HG03108 (cell line): ENCODE measurements at regions not wholly inside any gene's neighbourhood (a gene's known extent, or its start where the extent isn't known, plus 50 kb on each side); places are given as distances from the start of the nearest gene placed in this dataset.

Experiments
- ATAC-seq: cut with Tn5 transposase; IDR thresholded peaks from one replicate; pipeline ENCODE4 v1.9.1; 2021; ENCODE audit warnings: moderate library complexity; ENCODE audit not compliant: unreplicated experiment

- ATAC-seq = no peak
Measured at GRCh38 chr3:34360713-34361112, 562.3 kb downstream of the PDCD6IP start.

DNA sequence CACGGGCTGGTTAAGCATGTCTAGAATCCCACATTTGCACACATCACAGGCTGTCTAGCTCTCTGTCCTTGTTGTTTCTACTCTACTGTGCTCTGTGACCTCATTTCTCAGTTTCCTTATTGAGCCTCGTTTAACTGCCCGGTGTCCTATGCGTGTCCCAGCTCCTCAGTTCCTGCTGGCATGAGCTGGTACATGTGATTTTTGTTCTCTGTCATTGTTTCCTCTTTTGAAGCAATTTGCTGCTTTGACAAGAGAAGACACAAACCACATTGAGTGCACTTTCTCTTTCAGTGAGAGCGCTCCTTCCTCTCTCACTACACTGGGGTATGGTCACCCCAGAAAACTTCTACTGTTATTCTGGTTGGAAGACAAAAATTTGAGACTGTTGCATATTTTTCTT is 563.5 kb downstream of the PDCD6IP start:
- ATAC-seq = peak; percentile 99

DNA sequence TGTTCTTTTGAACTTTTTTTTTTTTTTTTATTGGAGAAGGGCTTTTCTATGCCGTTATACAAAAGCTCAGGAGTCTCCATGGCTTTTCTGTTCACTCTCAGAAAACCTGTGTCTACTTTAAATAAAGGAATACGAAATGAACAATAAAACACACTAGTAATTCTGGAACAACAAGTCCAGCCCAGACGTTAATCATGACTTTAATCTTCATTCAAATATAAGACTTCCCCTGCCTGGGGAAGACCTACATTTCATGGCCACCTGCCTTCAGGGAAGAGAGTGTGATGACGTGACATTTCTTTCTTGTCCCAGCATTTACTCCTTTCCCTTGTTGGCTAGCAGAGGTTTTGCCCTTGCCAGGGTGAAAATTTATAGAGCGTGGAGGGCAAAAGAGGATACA is 564.5 kb downstream of the PDCD6IP start:
- no peak for ATAC-seq

DNA sequence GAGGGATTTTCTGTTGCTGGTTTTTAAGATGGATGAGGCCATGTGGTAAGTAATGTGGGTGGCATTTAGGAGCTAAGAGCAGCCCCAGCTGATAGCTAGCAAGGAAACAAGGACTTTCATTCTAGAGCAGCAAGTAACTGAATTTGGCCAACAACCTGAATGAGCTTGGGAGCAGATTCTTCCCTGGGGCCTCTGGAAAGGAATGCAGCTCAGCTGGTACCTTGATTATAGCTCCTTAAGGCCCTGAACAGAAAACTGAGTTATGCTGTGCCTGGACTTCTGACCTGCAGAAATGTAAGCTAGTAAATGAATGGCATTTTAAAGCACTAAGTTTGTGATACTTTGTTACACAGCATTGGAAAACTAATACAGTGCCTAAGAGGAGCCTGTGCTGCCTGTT is 565.5 kb downstream of the PDCD6IP start:
- ATAC-seq = no peak

- no peak for ATAC-seq
Measured at GRCh38 chr3:34364335-34364734, 565.9 kb downstream of the PDCD6IP start.

DNA sequence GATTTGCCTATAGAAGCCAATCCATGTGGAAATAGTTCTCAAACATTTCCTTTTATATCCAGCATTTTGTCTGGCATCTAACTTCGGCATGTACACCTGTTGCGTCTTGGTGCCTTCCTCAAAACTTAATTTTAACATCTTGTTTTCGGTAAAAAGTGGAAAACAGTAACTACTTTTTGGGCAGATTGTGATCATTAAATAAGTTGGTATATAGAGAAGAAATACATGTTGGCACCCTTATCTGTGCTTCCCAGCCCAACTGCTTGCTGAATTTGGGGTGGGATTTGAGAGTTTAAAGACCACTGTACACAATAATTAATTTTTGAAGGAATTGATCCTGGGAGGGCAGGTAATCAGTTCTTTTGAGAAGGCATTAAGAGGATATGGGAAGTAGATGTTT is 566.8 kb downstream of the PDCD6IP start:
- ATAC-seq = no peak

GRCh38 chr3:34365771-34366170 is 567.3 kb downstream of the PDCD6IP start:
- no peak for ATAC-seq

- no peak for ATAC-seq
Measured at GRCh38 chr3:34367521-34367920, 569.1 kb downstream of the PDCD6IP start.

DNA sequence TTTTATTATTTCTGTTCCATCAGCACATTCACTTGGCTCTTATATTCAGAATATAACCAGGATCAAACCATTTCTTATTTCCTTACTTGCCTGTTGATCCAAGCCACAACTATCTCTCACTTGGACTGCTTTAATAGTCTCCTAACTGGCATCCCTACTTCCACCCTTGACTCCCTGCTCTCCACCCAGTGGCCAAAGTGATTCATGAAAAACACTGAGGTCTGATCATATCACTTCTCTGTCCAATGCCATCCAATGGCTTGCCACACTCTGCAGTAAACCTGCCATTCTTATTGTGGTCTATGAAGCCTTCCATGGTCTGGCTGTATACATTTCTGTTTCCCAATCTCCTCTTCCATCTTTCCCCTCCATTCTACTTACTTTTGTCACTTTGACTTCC is 576.1 kb downstream of the PDCD6IP start:
- ATAC-seq = no peak

GRCh38 chr3:34376691-34377090 is 578.3 kb downstream of the PDCD6IP start:
- no peak for ATAC-seq

- ATAC-seq = no peak
Measured at GRCh38 chr3:34377961-34378360, 579.5 kb downstream of the PDCD6IP start.

DNA sequence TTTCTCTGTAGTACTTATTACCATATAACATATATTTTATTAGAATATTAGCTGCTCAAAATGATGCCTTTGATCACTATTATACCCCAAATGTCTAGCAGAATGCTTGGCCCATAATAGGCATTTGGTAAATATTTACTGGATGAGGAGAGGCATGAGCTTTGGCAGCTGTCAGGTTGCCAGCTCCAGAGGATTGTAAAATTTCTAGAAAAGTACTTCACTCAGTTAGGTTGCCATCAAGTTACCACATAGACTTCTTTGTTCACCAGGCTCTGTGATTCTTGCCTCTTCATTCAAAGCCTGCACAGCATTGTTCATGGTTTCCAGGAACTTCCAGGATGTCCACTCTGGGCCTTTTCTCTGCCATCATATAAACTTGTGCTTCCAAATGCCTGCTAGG is 582.8 kb downstream of the PDCD6IP start:
- no peak for ATAC-seq

DNA sequence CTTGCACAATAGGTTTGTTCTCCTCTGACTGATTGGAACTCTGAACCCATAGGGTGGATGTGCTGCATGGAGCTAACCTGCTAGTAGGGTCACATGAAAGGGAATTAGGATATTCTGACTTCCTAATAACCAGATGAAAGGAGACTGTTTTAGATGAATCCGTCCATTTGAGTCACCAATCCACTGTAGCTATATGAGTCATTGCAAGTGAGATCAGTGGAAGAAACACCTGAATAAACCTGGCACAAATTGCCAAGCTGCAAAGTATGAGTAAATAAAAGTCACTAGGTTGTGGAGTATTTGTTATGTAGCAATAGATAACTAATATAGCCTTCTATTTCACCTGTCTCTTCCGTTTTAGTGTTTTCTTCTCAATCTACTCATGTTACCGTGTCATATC is 584.4 kb downstream of the PDCD6IP start:
- ATAC-seq = no peak

- ATAC-seq = no peak
Measured at GRCh38 chr3:34386309-34386708, 587.9 kb downstream of the PDCD6IP start.

DNA sequence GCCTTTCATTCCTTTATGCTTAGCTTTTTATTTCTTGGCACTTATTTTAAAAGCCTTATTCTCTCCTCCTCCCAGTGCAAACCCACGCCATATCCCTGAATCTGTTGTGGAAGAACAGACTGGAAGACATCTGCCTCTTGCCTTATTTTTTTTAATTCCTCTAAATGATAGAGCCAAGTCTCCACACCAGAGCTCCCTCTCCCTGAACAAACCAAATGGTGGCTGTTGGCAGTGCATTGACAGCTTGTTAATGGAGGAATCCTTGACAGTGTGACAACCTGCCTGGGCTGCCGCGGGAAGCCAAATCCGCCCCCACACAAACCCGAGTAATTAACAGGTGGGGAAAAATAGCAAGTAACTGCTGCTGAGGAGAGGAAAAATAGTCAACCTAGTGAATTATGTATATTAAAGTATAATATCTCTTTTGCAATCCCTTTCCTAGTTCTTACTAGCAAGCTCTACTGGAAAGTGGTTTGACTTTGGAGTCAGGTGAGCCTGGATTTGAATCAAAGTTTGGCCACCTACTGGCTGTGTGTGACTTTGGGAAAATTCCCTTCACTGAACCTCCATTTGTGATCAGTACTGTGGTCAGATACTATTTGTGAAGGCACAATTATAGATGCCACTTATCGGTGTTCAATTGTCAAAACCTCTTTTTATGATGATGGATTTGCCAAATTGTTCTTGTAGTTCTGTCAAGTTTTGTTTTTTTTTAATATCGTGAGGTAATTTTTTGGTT is 589.6 kb downstream of the PDCD6IP start:
- ATAC-seq = no peak

GRCh38 chr3:34388830-34389229 is 590.4 kb downstream of the PDCD6IP start:
- no peak for ATAC-seq

- ATAC-seq = no peak
Measured at GRCh38 chr3:34394978-34395748, 596.7 kb downstream of the PDCD6IP start.

GRCh38 chr3:34396288-34396687 is 597.9 kb downstream of the PDCD6IP start:
- ATAC-seq = no peak

DNA sequence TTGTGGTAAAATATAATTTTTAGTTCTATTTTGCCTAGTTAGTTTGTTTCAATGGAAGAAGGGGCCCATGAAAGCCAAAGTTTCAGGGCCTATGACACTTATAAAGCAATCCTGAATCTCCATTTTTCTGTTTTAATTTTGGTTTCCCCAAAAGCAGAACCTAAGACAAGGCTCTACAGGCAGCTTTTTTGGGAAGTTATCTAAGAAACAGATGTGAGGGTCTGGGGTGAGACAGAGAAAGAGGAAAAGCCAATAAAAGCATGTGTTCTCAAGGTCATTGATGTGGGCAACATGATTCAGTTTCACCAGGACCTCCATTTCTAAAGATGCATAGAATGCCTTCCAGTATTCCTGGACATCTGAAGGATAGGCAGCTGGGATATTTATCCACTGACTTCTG is 598.5 kb downstream of the PDCD6IP start:
- no peak for ATAC-seq

DNA sequence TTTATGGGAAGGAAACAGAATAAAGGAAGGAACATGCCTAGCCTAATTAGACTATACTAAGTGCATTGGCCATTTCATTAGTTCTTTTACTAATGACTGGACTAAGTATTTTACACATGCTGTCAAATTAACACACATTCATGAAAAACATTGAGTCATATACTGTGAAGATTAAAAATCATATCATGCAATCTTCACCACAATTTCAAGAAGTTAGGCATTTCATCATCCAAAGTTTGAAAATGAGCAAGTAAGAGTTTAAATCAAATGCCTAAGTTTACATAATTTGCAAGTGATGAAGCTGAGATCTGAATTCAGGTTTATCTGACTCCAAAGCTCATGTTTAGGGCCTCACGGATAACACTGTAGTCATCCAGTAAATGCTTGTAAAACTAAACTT is 601.0 kb downstream of the PDCD6IP start:
- ATAC-seq = no peak

DNA sequence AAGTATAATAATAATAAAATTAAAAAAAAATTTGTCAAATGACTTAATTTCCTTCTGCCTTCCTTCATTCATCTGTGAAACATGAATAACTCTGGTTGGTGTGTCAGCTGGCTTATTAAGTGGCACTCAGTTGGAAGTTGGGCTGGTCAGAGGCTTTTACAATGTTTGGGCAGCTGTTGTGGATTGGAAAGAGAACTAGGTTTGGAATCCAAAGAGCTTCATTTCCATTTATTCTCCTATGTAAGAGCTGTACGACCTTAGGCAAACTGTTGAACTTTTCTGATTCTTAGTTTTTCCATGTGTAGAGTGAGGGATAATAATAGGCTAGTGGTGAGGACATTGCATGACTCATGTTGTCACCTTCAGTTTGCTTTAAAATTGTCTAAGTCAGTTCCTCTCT is 606.7 kb downstream of the PDCD6IP start:
- no peak for ATAC-seq

- ATAC-seq = no peak
Measured at GRCh38 chr3:34407281-34407680, 608.9 kb downstream of the PDCD6IP start.

DNA sequence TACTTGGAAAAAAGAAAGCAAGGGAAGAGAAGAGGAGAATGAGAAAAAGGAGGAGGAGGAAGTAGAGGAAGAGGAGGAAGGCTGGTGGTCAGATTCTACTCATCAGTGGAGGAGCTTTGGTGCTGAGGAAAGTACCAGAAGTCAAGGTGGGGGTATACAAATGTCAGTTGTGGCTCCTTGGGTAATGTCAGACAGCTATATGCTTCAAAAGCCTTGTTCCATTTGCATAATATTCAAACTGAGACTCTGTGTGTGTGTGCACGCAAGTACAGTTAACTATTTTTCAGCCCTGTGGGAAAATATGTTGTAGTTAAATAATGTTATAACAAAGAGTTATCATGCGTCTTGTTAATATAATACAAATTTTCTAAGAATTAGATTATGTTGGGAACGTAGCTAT is 609.7 kb downstream of the PDCD6IP start:
- no peak for ATAC-seq
